NCI-H82 treated with DMSO at 0.1 percent for 48 hours (cell line): ENCODE measurements at regions not wholly inside any gene's neighbourhood (a gene's known extent, or its start where the extent isn't known, plus 50 kb on each side); places are given as distances from the start of the nearest gene placed in this dataset.
"Not testable (repeated sequence)": the region's sequence is repeated elsewhere in the genome, so short reads cannot be mapped to it uniquely, and the experiment has no call there.

ENCODE experiments used
- DNase-seq: peaks from one replicate; lab custom pipeline; 2025; ENCODE audit not compliant: unreplicated experiment; lab: John Stamatoyannopoulos, UW

- no peak for DNase-seq
Observed at GRCh38 chr2:78780864-78781583, 244.5 kb upstream of the REG3G start.

DNA sequence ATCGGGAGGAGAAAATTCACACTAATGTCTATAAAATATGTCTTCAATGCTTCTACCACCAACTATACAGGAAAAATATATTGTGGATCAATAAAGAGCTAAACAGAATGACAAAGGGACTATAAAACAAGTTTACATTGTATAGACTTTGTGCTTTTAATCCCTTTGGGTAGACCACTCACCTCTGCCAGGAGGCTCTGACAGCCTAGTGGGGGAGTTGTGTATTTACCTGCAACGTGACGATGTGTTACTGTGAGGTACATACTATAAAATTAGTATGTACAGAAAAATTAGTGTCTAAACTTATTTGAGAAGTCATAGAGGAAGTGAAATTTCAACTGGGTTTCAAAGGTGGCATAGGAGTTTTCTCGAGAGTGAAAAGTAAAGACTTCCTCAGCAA is 243.3 kb upstream of the REG3G start:
- no peak for DNase-seq

GRCh38 chr2:78811955-78812610 is 213.4 kb upstream of the REG3G start:
- DNase-seq: no peak

GRCh38 chr2:78814331-78814986 is 211.0 kb upstream of the REG3G start:
- DNase-seq: no peak

- no peak for DNase-seq
Observed at GRCh38 chr2:78817430-78817829, 208.1 kb upstream of the REG3G start.

DNA sequence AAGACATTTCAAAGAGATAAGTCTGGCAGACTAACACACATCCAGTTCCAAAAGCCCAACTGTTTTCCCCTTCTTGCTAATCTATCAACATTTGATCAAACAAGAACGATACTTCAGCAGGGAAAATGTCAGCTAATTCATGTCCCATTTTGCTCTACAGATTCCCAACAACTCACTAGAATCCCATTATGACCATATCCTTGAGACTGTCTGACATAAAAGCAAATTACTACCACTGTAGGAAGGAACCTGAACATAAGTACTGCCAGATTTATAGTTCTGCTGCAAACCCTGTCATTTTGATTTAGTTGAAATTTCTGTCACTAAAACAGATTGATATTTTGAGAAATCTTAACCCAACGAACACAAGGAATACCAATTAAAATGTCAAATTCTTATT is 193.0 kb upstream of the REG3G start:
- DNase-seq: no peak

DNA sequence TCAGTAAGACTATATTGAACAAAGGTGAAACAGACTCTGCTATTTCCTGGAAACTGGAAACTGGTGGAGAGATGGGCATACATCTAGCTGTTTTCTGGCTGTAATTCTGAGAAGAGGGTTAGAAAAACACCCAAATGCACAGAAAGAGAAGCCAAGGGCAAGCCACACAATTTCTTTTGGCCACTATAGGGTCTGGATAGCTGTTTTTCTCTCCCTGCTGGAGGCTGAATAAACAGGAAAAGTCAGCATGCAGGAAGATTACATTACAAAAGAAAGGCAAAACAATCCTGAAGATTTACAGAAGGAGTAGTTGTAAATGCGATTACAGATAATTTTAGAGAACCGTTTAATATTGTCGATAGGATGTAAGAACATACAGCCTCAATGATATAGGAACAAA is 186.2 kb upstream of the REG3G start:
- DNase-seq: no peak

DNA sequence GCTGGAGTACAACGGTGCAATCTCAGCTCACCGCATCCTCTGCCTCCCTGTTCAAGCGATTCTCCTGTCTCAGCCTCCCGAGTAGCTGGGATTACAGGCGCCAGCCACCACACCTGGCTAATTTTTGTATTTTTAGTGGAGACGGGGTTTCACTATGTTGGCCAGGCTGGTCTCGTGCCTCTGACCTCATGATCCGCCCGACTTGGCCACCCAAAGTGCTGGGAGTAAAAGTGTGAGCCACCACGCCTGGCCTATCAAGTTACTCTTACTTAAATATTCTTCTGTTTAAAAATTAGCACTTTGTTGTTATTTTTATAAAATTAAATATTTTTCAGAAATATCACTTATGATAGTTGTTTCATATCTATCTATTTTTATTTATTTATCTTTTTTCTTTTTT is 185.2 kb upstream of the REG3G start:
- DNase-seq: not testable (repeated sequence)

DNA sequence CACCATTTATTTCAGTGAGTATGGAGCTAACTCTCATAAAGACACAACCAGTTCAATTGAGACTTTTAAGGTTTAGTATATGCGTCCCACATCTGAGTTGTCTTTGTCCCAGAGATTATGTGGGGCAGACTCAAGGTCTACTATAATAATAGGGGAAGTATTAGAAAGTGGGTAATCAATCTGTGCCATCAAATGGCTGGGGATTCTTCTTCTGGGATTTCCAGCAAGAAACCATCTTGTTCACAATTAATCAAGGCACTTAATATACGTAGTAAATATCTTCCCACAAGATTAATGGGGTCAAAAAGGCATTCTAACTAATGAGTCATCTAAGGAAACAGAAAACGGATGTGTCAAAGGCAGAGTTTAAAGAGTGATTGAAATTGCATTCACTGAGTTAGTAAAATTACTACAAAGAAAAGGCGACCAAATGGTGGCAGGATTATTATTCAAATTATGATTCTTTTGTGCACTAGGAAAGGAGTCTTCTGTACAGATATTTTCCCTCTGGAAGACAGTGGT is 179.8 kb upstream of the REG3G start:
- no peak for DNase-seq

DNA sequence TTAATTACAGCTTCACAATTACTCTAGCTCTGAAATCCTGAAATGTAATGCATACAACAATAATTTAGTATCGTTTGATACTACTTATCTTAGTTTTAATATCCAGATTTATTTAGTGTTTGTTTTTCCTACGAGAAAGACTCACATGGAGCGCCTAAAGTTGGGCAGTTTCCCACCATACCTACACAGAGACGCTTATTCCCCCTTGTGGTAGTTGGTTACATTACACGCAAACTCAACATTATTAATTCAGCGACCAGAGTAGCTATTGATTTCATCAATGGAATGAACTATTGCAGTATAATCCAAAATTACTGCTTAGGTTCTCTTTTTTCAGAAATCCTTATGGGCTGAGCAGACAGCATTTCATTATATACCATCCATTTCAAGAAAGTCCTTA is 164.0 kb upstream of the REG3G start:
- DNase-seq: no peak

- no peak for DNase-seq
Observed at GRCh38 chr2:78864205-78864604, 161.3 kb upstream of the REG3G start.

DNA sequence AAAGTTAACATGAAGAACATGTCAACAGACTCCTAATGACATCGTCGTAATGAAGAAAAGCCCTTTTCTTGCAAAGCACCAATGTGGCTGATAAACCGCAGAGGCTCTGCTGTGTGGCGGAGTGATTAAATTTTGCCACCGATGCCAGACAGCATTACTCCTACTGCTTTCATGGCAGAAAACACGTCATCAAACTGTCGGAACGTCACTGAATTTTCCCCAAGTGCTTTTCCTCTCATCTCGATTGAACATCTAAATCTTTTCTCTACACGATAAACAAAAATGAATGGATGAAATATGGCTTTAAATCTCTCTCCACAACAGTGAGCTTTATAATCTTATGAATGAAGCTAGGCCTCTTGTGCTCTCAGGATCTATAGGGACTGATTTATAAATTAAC is 159.8 kb upstream of the REG3G start:
- no peak for DNase-seq

- DNase-seq: no peak
Observed at GRCh38 chr2:78870343-78870967, 155.0 kb upstream of the REG3G start.

GRCh38 chr2:78873526-78873925 is 152.0 kb upstream of the REG3G start:
- no peak for DNase-seq

DNA sequence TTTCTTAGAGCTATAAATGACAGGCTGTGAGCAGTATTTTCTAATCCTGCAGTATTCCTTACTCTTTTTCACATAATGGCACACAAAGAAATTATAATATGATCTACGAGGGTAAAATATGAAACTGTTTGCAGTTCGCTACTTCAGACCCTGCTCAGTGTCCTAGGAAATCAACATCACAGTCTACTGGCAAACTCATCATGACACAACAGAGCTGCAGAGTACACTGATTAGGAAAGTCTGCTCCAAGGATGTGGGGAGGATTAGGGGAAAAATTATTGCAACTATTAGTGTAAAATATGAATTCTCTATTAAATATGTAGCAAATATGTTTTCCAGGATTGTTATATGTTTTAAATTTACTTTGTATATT is 149.2 kb upstream of the REG3G start:
- no peak for DNase-seq

DNA sequence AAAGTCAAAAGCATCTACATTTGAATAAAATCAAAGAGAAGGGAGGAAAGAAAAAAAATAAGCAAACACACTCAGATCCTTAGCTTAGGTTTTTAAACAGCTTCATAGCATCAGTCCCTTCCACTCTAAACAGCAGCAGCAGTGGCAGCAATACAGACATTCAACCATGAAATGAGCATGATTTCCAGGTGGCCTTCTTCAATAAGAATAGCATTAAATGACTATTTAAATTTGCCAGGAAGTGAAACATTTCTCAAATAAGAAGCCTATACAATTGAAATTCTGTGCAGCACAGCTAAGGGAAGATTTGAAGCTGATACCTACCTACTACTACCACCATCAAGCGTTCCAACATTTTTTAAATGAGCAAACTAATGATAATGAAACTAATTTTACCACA is 138.1 kb upstream of the REG3G start:
- no peak for DNase-seq

DNA sequence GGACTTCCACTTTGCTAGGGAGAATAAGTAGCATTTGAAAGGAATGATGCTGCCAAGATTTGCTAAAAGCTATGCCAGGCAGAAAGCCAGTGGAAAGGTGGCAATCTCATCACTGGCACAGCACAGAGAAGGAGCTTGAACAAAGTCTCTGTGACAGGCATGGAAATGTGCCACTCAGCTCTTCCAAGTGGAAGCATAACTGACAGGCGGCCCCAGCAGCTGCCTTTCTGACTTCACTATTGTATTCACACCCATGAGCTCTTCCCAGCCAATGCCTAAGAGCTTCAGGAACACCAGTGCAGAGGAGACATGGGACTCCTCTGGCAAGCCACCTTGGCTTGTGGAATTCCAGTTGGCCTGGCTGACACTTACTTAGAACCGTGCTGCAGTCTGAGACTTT is 134.6 kb upstream of the REG3G start:
- DNase-seq: no peak

- no peak for DNase-seq
Observed at GRCh38 chr2:78892295-78892694, 133.2 kb upstream of the REG3G start.

DNA sequence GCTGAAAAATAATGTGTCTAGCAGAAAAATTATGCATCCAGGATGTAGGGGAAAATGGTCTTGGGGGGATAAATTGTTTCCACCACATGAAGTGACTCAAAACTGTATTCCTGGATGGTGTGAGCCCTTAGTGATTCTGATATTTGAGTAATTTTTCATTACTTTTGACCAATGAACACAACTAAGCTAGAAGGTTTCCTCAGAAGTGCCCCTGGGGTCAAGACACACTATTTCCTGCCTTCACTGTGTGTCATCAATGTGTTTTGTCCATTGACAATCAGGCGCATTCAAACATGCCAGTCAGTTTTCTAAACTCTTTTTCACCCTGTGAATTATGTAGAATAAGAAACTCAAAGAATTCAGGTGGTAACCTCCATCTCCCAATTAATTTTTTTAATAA is 130.5 kb upstream of the REG3G start:
- DNase-seq: no peak

GRCh38 chr2:78896536-78896935 is 129.0 kb upstream of the REG3G start:
- no peak for DNase-seq

GRCh38 chr2:78907089-78907488 is 118.4 kb upstream of the REG3G start:
- DNase-seq: no peak

GRCh38 chr2:78908973-78909372 is 116.5 kb upstream of the REG3G start:
- DNase-seq: no peak
